Activated gamma-delta T cell treated with Interleukin-2 at 50 U/mL for 16 hours (primary cell): ENCODE measurements at regions not wholly inside any gene's neighbourhood (a gene's known extent, or its start where the extent isn't known, plus 50 kb on each side); places are given as distances from the start of the nearest gene placed in this dataset.
"Not testable (repeated sequence)": the region's sequence is repeated elsewhere in the genome, so short reads cannot be mapped to it uniquely, and the experiment has no call there.

Experiments used
- DNase-seq: peaks from one replicate; pipeline ENCODE4 v3.0.0-alpha.2; 2020

DNA sequence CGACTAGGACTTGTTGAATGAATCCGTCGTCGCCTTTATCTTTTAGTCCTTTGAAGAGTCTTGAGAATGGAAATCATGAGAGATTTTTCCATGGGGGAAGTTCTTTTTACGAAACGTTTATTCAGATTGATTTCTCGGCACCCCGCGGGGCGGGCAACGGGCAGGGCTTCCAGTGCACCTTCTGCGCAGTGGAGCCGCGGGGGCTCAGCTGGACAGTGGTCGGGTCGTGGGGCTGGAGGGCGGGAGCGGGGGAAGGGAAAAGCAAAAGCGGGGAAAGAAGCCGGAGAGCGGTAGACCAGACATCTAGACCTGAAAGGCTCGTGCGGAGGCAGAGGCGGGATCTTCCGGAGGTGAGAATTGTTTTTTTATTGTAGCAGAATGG is 103.0 kb downstream of the NBPF11 start:
- DNase-seq, result not testable (repeated sequence)

DNA sequence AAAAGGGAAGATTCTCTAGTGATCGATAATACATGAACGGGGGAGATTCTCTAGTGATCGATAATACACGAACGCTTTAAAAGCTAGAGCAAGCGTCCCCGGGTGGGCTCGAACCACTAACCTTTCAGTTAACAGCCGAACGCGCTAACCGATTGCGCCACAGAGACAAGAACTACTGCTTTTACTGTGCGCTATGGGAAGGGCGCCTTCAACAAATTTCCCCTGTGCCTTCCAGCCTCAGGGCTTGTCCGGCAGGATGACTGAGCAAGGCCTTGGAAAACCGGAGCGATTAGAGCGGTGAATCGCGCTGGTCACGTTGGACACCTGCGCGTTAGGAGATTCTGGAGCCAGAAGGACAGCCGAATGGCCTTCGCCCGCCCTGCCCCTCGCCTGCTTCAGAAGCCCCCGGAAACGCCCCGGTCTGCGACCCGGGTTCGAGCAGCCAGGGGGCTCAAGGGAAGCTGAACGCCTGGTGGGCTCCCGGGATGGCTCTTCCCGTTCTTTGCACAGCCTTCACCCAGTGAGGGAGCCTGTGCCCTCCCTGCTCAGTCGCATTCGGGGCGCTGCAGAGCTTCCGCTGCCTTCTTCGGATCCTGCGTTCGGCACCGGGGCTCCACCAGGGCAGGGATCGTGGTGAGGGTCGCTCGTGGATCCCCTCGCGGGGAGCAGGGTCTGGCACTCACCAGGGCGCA is 103.5 kb downstream of the NBPF11 start:
- peak; percentile 6 for DNase-seq

DNA sequence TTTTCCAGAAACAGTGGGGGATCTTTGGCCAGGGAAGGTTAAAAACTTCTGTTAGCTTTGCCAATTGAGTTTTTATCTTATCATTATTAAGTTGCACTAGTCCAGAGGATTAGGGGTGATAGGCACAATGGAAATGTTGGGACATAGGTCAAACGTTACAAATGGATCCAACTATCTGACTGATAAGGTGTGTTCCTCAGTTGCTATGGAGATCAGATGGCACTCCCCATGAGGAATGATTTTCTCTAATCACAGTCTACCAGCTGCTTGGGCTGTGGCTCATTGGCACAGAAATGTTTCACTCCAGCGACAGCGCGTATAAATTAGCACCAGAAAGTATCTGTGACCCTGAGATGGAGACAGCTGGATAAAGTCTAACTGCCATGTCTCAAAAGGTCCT is 106.2 kb downstream of the NBPF11 start:
- DNase-seq, result not testable (repeated sequence)

DNA sequence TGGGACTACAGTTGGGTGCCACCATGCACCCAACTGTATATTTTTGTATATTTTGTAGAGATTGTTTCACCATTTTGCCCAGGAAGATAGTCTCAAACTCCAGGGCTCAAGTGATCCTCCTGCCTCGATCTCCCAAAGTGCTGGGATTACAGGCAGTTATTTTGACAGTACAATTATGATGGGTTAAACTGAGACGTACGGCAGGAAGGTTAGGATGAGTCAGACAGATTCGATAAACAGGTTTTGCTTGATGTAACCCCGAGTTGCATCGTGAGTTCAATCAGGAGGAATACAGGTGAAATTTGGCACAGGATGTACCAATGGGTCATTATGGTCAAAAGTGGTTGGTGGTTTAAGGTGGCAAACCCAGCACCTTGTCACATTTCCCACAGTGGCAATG is 107.6 kb downstream of the NBPF11 start:
- not testable (repeated sequence) for DNase-seq
